Trophoblast cell (in vitro differentiated cells and primary cell): ENCODE measurements at regions not wholly inside any gene's neighbourhood (a gene's known extent, or its start where the extent isn't known, plus 50 kb on each side); places are given as distances from the start of the nearest gene placed in this dataset.

ENCODE experiments used
- DNase-seq, 2 donors: peaks; one replicate each; pipeline ENCODE4 v3.0.0-alpha.2; 2016
- H2AFZ ChIP-seq: 2 replicates; pipeline ENCODE4 v1.6.1; 2013; ENCODE audit warnings: low read length, moderate library complexity, mild to moderate bottlenecking; ENCODE audit not compliant: insufficient read depth, poor library complexity
- H2AK5ac ChIP-seq: 2 replicates; pipeline ENCODE4 v1.6.1; 2013; ENCODE audit warnings: mild to moderate bottlenecking, low read length
- H2BK120ac ChIP-seq: 2 replicates; pipeline ENCODE4 v1.6.1; 2013; ENCODE audit warnings: low read length, mild to moderate bottlenecking, moderate library complexity; ENCODE audit not compliant: insufficient read depth, poor library complexity
- H2BK12ac ChIP-seq: 2 replicates; pipeline ENCODE4 v1.6.1; 2013; ENCODE audit warnings: mild to moderate bottlenecking, low read length, moderate library complexity
- H2BK5ac ChIP-seq: 2 replicates; pipeline ENCODE4 v1.6.1; 2013; ENCODE audit warnings: low read length, low read depth, moderate library complexity, mild to moderate bottlenecking; ENCODE audit not compliant: poor library complexity
- H3K14ac ChIP-seq: 2 replicates; pipeline ENCODE4 v1.6.1; 2013; ENCODE audit warnings: mild to moderate bottlenecking, low read length
- H3K18ac ChIP-seq: 2 replicates; pipeline ENCODE4 v1.6.1; 2013; ENCODE audit warnings: mild to moderate bottlenecking, low read length
- H3K23ac ChIP-seq: 2 replicates; pipeline ENCODE4 v1.6.1; 2013; ENCODE audit warnings: low read length
- H3K27ac ChIP-seq: 2 replicates; pipeline ENCODE4 v1.5.1; 2013; ENCODE audit warnings: low read depth, mild to moderate bottlenecking, inconsistent platforms, low read length, moderate library complexity
- H3K27me3 ChIP-seq: 2 replicates; pipeline ENCODE4 v1.6.1; 2013; ENCODE audit warnings: inconsistent platforms, mild to moderate bottlenecking, low read length, moderate library complexity; ENCODE audit not compliant: insufficient read depth
- H3K36me3 ChIP-seq, 2 experiments: 1 replicate in 1 of 2; 2 replicates in 1 of 2; pipeline ENCODE4 v1.6.1; 2013; ENCODE audit warnings: low read length in 2 of 2, mild to moderate bottlenecking in 2 of 2, moderate library complexity in 1 of 2; ENCODE audit not compliant: insufficient read depth in 2 of 2, control insufficient read depth in 1 of 2
- H3K4ac ChIP-seq: 2 replicates; pipeline ENCODE4 v1.6.1; 2013; ENCODE audit warnings: low read depth, mild to moderate bottlenecking, low read length, moderate library complexity
- H3K4me1 ChIP-seq, 2 experiments: 1 replicate in 1 of 2; 2 replicates in 1 of 2; pipeline ENCODE4 v1.6.1; 2013; ENCODE audit warnings: low read length in 2 of 2, mild to moderate bottlenecking in 2 of 2, moderate library complexity in 1 of 2; ENCODE audit not compliant: insufficient read depth in 2 of 2, control insufficient read depth in 1 of 2
- H3K4me2 ChIP-seq: 2 replicates; pipeline ENCODE4 v1.6.1; 2013; ENCODE audit warnings: inconsistent platforms, mild to moderate bottlenecking, low read length, moderate library complexity
- H3K4me3 ChIP-seq: 2 replicates; pipeline ENCODE4 v1.5.1; 2013; ENCODE audit warnings: mild to moderate bottlenecking, low read depth, low read length, inconsistent platforms
- H3K79me1 ChIP-seq: one replicate; pipeline ENCODE4 v1.6.1; 2013; ENCODE audit warnings: low read length
- H3K79me2 ChIP-seq: 2 replicates; pipeline ENCODE4 v1.6.1; 2013; ENCODE audit warnings: low read length, mild to moderate bottlenecking; ENCODE audit not compliant: control insufficient read depth, insufficient read depth, poor library complexity
- H3K9ac ChIP-seq: 2 replicates; pipeline ENCODE4 v1.6.1; 2013; ENCODE audit warnings: mild to moderate bottlenecking, low read length
- H3K9me3 ChIP-seq: 2 replicates; pipeline ENCODE4 v1.6.1; 2013; ENCODE audit warnings: low read depth, mild to moderate bottlenecking, control low read depth, inconsistent platforms, low read length; ENCODE audit not compliant: insufficient read depth
- H4K12ac ChIP-seq: 2 replicates; pipeline ENCODE4 v1.6.1; 2013; ENCODE audit warnings: low read depth, mild to moderate bottlenecking, low read length, moderate library complexity
- H4K8ac ChIP-seq: 2 replicates; pipeline ENCODE4 v1.6.1; 2013; ENCODE audit warnings: low read depth, mild to moderate bottlenecking, low read length, moderate library complexity
- H4K91ac ChIP-seq: one replicate; pipeline ENCODE4 v1.6.1; 2013; ENCODE audit warnings: low read depth, mild to moderate bottlenecking, low read length, moderate library complexity
- WGBS: extraction: QIAGEN DNeasy Blood & Tissue Kit; methylation state at CpG from one replicate; pipeline ENCODE4 v1.1.7; 2013; ENCODE audit warnings: missing lambda C conversion rate; ENCODE audit not compliant: insufficient read length, insufficient coverage; ENCODE audit errors: extremely low coverage; 5-methylcytosine and 5-hydroxymethylcytosine counted together

GRCh38 chr16:49049191-49049590 lies 232.4 kb downstream of the CBLN1 start:
- no peaks in the 10 kb centered on the region for H3K79me2 ChIP-seq
- H3K9ac ChIP-seq, result no peak overlapping the region
- no peak overlapping the region for H3K4me3 ChIP-seq
- no peak overlapping the region for H2AFZ ChIP-seq
- no peak overlapping the region for H3K23ac ChIP-seq
- H3K4me2 ChIP-seq, result no peak overlapping the region
- no peak overlapping the region for H3K18ac ChIP-seq
- no peak overlapping the region for H3K14ac ChIP-seq
- no peak overlapping the region for H2BK12ac ChIP-seq
- no peak overlapping the region for H4K12ac ChIP-seq
- H3K27me3 ChIP-seq, result no peaks in the 10 kb centered on the region
- no peaks in the 10 kb centered on the region for H3K79me1 ChIP-seq
- H4K8ac ChIP-seq, result no peak overlapping the region
- no peak overlapping the region for H4K91ac ChIP-seq
- no peaks in the 10 kb centered on the region for H3K9me3 ChIP-seq
- no peak overlapping the region for H2BK120ac ChIP-seq
- no peak overlapping the region for H3K27ac ChIP-seq
- DNase-seq, result no peak
- no peaks in the 10 kb centered on the region for H3K36me3 ChIP-seq
- no CpG with 5 or more reads among the region's 6 CpGs for WGBS
- no peak overlapping the region for H2AK5ac ChIP-seq
- H3K4me1 ChIP-seq, result peaks cover 0 to 6% of the 10 kb centered on the region in 2 experiments
- H2BK5ac ChIP-seq, result no peak overlapping the region
- no peak overlapping the region for H3K4ac ChIP-seq

- no peak overlapping the region for H3K18ac ChIP-seq
- H4K8ac ChIP-seq, result no peak overlapping the region
- H2BK5ac ChIP-seq, result no peak overlapping the region
- H2AFZ ChIP-seq, result no peak overlapping the region
- no peak overlapping the region for H3K23ac ChIP-seq
- DNase-seq, result no peak
- no CpG with 5 or more reads among the region's 4 CpGs for WGBS
- no peak overlapping the region for H4K91ac ChIP-seq
- no peak overlapping the region for H3K4ac ChIP-seq
- no peak overlapping the region for H4K12ac ChIP-seq
- H3K14ac ChIP-seq, result no peak overlapping the region
- no peak overlapping the region for H2BK12ac ChIP-seq
- H3K27me3 ChIP-seq, result no peaks in the 10 kb centered on the region
- H3K4me1 ChIP-seq, result peaks cover 0 to 6% of the 10 kb centered on the region in 2 experiments
- no peak overlapping the region for H3K4me2 ChIP-seq
- H3K79me2 ChIP-seq, result no peaks in the 10 kb centered on the region
- no peaks in the 10 kb centered on the region for H3K79me1 ChIP-seq
- no peak overlapping the region for H2AK5ac ChIP-seq
- H3K27ac ChIP-seq, result no peak overlapping the region
- no peak overlapping the region for H3K9ac ChIP-seq
- H3K4me3 ChIP-seq, result no peak overlapping the region
- no peaks in the 10 kb centered on the region for H3K9me3 ChIP-seq
- H3K36me3 ChIP-seq, result no peaks in the 10 kb centered on the region
- H2BK120ac ChIP-seq, result no peak overlapping the region
Observed at GRCh38 chr16:49048557-49048956, 233.1 kb downstream of the CBLN1 start.

- no peak overlapping the region for H4K91ac ChIP-seq
- no peak overlapping the region for H4K8ac ChIP-seq
- H3K4ac ChIP-seq, result no peak overlapping the region
- H4K12ac ChIP-seq, result no peak overlapping the region
- H3K18ac ChIP-seq, result no peak overlapping the region
- no peak overlapping the region for H2AK5ac ChIP-seq
- H3K79me1 ChIP-seq, result no peaks in the 10 kb centered on the region
- no peak overlapping the region for H2BK5ac ChIP-seq
- no peaks in the 10 kb centered on the region for H3K36me3 ChIP-seq
- H3K4me1 ChIP-seq, result no peaks in the 10 kb centered on the region
- H3K4me3 ChIP-seq, result no peak overlapping the region
- H3K27ac ChIP-seq, result no peak overlapping the region
- WGBS, result no CpG with 5 or more reads among the region's 2 CpGs
- no peaks in the 10 kb centered on the region for H3K79me2 ChIP-seq
- H2AFZ ChIP-seq, result no peak overlapping the region
- no peak overlapping the region for H3K9ac ChIP-seq
- H3K14ac ChIP-seq, result no peak overlapping the region
- H3K23ac ChIP-seq, result no peak overlapping the region
- no peak overlapping the region for H3K4me2 ChIP-seq
- H2BK120ac ChIP-seq, result no peak overlapping the region
- H3K9me3 ChIP-seq, result no peaks in the 10 kb centered on the region
- no peaks in the 10 kb centered on the region for H3K27me3 ChIP-seq
- DNase-seq, result no peak
- H2BK12ac ChIP-seq, result no peak overlapping the region
Observed at GRCh38 chr16:49036126-49036525, 245.5 kb downstream of the CBLN1 start.

GRCh38 chr16:49027420-49027819 lies 254.2 kb downstream of the CBLN1 start:
- Histone ChIP-seq H3K36me3 (no peaks in the 10 kb centered on the region), H2BK12ac (no peak overlapping the region), H2AK5ac (no peak overlapping the region), H2BK120ac (no peak overlapping the region), H2BK5ac (no peak overlapping the region), H3K14ac (no peak overlapping the region), H3K23ac (no peak overlapping the region), H3K79me1 (no peaks in the 10 kb centered on the region), H4K91ac (no peak overlapping the region), H2AFZ (no peak overlapping the region), H3K9ac (no peak overlapping the region), H3K4me3 (no peak overlapping the region), H3K4me2 (no peak overlapping the region), H3K18ac (no peak overlapping the region), H3K27me3 (no peaks in the 10 kb centered on the region), H3K9me3 (peaks cover 2% of the 10 kb centered on the region), H4K8ac (no peak overlapping the region), H3K4ac (no peak overlapping the region), H3K79me2 (no peaks in the 10 kb centered on the region), H3K4me1 (no peaks in the 10 kb centered on the region), H3K27ac (no peak overlapping the region), H4K12ac (no peak overlapping the region)
- no peak for DNase-seq
- no CpG with 5 or more reads among the region's 3 CpGs for WGBS
